Left renal cortex interstitium (tissue), 4 donors: ENCODE measurements at regions not wholly inside any gene's neighbourhood (a gene's known extent, or its start where the extent isn't known, plus 50 kb on each side); places are given as distances from the start of the nearest gene placed in this dataset.

Experiments used
- DNase-seq, 4 donors: peaks; one replicate each; pipeline ENCODE4 v3.0.0-alpha.2; 2013; ENCODE audit warnings: low read depth in 4 of 4, low spot score in 2 of 4, missing footprints in 1 of 4

- no peak for DNase-seq
Observed at GRCh38 chr16:51374790-51375189, 223.7 kb upstream of the SALL1 start.

GRCh38 chr16:51374346-51374745 is 223.3 kb upstream of the SALL1 start:
- no peak for DNase-seq

GRCh38 chr16:51365715-51366114 is 214.6 kb upstream of the SALL1 start:
- DNase-seq, result no peak

DNA sequence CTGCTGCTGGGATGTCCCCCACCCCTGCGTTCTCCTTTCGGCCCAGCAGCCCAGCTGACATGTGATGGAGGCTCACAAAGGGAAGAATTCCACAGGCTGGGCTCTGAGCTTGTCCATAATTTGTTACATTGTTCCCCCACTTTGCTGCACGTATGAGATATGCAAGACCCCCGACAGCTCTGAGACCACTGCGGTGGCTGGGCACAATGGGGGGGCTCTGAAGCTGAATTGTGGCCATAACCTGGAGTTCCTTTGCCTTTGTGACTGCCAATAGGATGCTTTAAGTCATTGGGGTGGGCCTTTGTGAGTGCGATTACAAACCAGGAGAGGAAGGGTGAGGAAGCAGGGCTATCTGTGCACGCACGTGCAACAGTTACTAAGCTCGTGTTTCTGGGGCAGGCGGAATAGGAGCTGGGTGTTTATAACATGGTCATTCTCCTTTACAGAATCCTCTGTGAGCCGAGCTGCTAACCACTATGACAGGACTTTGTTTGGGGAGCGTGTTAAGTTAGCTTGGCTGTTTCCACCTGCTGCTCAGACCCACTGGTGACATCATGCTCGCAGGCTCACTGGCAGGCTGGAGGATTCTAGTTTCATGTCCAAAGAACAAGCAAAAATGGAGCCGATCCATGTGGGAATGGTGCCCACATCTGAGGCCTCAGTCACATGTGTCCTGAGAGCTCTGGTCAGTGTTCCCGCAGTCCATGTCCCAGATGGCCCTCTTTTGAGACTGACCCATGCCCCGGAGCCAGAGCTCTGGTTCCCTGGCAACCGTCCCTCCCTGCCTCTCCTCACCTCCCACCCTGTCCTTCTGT is 208.3 kb upstream of the SALL1 start:
- DNase-seq, result peak in 1 of 4 donors; percentile 23

DNA sequence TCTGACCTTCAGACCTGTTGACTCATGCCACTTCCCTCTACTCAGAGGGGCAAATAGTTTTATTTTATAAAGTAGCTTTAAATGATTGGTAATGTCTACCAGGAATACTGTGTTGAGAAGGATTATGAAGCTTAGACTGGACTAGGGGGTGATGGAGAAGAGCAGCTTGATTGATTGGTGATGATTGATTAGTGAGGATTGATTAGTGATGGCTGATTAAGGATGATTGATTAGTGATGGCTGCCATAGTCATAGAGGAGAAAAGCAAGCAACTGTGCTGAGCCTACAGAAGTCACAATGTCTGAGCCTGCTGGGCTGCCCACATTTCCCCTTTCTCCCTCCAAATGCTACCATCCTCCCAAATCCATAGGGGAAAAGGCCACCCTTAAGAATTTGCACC is 206.8 kb upstream of the SALL1 start:
- no peak for DNase-seq

DNA sequence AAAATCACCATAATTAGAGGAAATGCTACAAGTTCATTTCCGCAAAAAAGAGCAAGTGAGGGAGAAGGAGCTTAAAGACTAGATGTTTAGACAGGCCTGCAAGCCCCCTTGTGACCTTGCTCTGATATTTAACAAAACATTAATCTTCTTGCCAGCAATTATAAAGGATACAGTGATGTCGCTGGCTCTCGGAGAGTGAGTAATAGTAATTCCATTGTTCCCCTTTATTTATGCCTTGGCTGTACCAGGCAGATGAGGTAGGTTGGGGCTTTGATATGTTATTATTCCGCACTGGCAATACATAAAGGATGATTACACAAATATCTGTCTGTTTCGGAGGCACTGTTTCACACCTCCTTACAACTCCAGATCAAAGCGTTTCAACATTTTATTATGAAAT is 204.8 kb upstream of the SALL1 start:
- DNase-seq, result no peak

DNA sequence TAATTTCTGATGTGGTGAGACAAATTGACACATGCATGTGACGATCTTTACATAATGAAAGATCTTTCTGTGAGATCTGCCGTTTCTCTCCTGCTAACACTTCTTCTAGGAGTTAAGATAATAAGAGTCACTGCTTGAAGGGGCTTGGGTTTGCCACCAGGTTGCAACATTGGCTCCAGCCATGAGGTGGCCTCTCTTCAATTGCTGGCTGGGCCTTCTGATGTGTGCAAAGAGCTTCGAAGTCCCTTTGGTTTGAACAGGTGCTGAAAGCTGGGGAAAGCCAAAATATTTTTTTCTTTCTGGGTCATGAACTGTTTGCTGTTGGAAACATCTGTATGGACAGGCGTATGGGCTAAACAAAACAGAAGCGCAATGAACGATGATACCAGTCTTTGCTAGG is 204.1 kb upstream of the SALL1 start:
- DNase-seq, result no peak

DNA sequence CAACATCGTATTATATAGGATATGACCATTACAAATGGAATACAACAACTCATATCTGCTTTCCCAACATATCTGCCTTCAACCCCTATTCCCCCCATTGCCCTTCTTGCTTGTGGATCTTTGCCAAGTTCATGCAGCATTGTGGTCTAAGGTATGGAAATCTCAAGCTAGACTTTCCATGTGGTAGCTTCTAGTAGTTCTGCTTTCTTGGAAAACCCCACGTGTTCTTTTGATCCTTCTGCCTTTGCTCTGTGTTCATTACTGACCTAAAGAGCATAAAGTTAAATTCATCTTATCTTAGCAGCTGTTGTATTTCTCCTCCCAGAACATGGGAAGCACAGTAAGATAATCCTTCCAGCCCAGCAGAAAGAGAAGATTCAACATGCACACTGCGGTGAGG is 202.0 kb upstream of the SALL1 start:
- DNase-seq, result no peak

GRCh38 chr16:51349626-51350025 is 198.6 kb upstream of the SALL1 start:
- no peak for DNase-seq

GRCh38 chr16:51343411-51343810 is 192.3 kb upstream of the SALL1 start:
- no peak for DNase-seq

DNA sequence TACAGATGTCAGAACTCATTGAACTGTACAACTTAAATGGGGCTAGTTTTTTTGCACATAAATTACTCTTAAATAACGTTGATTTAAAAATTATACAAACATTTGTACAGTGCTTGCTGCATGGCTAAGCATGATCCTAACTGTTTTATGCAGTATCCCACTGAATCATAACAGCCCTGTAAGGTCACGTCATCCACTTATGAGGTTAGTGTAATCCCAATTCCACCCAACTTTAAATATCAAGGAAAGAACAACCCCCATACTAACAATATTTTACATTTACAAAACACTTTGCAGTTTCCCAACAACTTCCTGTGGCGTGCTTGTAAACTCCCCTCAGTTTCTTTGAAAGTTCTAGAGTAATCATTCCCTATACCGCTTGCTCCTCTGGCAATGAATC is 190.1 kb upstream of the SALL1 start:
- no peak for DNase-seq

DNA sequence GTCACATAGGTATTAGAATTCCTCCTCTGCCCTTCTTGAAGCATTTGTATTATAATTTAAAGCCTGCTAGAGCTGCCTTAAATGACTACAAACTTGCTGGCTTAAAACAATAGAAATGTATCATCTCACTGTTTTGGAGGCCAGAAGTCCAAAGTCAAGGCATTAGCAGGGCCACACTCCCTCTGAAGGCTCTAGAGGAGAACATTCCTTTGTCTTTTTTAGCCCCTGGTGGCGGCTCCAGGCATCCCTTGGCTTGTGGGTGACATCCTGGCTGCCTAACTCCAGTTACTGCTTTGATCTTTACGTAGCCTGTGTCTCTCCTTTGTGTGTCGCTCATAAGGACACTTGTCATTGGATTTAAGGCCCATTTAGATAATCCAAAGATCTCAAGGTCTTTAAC is 186.6 kb upstream of the SALL1 start:
- no peak for DNase-seq

DNA sequence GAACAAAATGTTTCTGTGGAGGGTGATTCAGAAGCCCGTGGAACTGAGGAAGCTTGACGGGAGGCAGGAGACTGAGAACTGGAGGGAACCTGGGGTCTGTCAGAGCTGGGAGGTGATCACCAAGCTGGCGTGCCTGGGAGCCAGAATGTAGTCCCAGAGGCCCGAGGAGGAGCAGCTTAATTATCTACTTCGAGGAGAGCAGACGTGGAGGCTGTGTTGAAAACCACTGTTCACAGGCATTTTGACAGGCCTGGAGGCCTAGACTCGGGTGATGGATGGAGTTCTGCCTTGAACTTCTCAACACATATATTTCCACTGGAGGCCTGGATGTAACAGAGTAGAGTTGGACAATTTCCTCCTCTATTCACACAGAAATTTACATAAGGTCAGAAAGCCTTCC is 177.7 kb upstream of the SALL1 start:
- DNase-seq, result peak in 1 of 4 donors; percentile 5

DNA sequence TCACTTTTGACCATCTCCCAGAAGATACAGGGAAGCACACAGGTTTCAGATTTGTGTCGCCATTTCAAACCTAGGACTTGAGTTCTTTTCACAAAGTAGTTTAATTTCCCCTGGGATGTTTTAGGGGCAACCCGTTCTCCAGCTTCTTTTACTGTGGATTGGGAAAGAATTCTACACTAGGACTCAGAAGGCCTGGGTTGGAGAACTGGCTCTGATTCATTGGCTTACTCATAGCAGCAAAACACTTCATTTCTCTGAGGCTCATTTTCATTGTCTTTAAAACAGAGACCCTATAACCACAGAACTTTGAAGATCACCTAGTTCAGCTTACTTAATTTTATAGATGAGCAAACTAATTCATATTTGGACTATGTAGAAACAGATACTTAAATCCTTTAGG is 175.9 kb upstream of the SALL1 start:
- no peak for DNase-seq

- no peak for DNase-seq
Observed at GRCh38 chr16:51326131-51326856, 175.2 kb upstream of the SALL1 start.

DNA sequence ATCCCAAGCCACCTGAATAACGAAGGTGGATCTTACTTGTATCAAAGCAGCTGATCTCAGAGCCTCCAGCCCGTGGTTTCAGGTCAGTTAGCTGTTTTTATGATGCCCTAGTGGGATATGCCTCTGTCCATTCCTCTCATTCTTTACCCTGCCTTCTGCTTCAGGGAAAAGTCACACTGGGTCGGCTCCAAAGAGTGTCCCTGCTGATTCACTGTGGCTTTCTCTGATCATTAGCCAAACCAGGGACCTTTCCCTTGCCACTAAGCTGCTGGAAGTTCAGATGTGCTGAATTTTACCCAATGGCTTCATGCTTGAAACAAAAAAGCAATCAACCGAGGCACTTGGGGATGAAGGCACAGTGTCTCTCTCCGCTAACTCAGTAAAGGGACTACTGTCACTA is 170.2 kb upstream of the SALL1 start:
- DNase-seq, result no peak

- no peak for DNase-seq
Observed at GRCh38 chr16:51317575-51317974, 166.5 kb upstream of the SALL1 start.

- no peak for DNase-seq
Observed at GRCh38 chr16:51313198-51313597, 162.1 kb upstream of the SALL1 start.

DNA sequence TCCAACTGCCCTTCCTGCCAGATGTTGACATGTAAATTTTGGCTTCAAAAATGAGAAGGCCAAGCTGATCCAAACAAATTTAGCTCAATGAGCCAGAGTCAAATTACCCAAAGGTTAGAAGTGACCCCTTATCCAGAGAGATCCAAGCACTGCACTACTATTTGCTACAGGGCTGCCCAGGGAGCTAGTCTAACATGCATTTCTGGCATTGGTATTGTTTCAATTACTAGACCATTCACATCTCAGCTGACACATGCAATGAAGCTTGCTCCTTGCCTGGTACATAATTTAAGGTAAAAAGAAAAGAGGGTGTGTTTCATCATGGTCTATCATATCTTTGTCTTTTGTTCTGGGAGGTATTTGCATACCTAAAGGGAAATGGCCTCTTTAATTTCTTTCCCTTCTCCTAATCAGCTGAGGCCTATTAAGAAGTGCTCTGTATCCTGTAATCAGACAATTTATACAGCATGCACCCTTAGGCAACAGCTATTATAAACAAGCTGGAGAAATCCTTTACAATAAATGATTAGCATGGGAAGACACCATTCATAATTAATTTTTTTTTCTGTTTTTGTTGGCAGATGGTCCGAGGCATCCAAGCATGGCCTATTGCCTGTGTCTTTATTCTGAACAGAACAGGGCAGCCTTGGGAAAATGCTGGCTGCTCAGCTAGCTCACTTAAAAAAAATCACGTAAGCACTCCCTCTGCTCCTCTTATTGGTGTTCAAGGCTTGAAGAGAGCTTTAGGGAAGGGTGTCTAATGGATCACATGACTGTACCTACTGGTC is 161.5 kb upstream of the SALL1 start:
- DNase-seq, result no peak

GRCh38 chr16:51310159-51310558 is 159.1 kb upstream of the SALL1 start:
- DNase-seq, result no peak

- DNase-seq, result no peak
Observed at GRCh38 chr16:51306886-51307595, 156.0 kb upstream of the SALL1 start.
